GM23338 (cell line): ENCODE measurements at regions not wholly inside any gene's neighbourhood (a gene's known extent, or its start where the extent isn't known, plus 50 kb on each side); places are given as distances from the start of the nearest gene placed in this dataset.

Experiments
- ATAC-seq: fragments of 200-7000 bp; cut with Tn5 transposase; 3 replicates; pipeline ENCODE4 v1.9.1; 2020
- DNase-seq: peaks from one replicate; pipeline ENCODE4 v3.0.0-alpha.2; 2015; ENCODE audit warnings: low spot score
- H2AFZ ChIP-seq: fragments of 200-600 bp; sonication (generic); 2 replicates; pipeline ENCODE4 v1.8.0; 2016; ENCODE audit warnings: antibody characterized with exemption, mild to moderate bottlenecking, moderate library complexity
- H3F3A ChIP-seq: fragments of 200-600 bp; sonication (generic); replicated peaks from 2 replicates; pipeline ENCODE4 v1.8.0; 2017; ENCODE audit warnings: antibody characterized with exemption, mixed run types, low read depth
- H3K27ac ChIP-seq: fragments of 200-600 bp; sonication (generic); 2 replicates; pipeline ENCODE4 v1.6.1; 2016; ENCODE audit warnings: low read depth
- H3K27me3 ChIP-seq: fragments of 200-600 bp; sonication (generic); 2 replicates; pipeline ENCODE4 v1.8.0; 2016; ENCODE audit warnings: mild to moderate bottlenecking, mixed run types, moderate library complexity; ENCODE audit not compliant: insufficient read depth
- H3K36me3 ChIP-seq: fragments of 200-600 bp; sonication (generic); 2 replicates; pipeline ENCODE4 v1.8.0; 2016; ENCODE audit warnings: mild to moderate bottlenecking; ENCODE audit not compliant: insufficient read depth
- H3K4me1 ChIP-seq: fragments of 200-600 bp; sonication (generic); 2 replicates; pipeline ENCODE4 v1.8.0; 2016; ENCODE audit warnings: mild to moderate bottlenecking, moderate library complexity; ENCODE audit not compliant: insufficient read depth
- H3K4me2 ChIP-seq: fragments of 200-600 bp; sonication (generic); 2 replicates; pipeline ENCODE4 v1.7.1; 2017; ENCODE audit warnings: mixed run types
- H3K4me3 ChIP-seq: fragments of 200-600 bp; sonication (generic); 2 replicates; pipeline ENCODE4 v1.6.1; 2016; ENCODE audit warnings: mixed run types
- H3K79me2 ChIP-seq: fragments of 200-600 bp; sonication (generic); replicated peaks from 2 replicates; pipeline ENCODE4 v1.8.0; 2017; ENCODE audit warnings: mild to moderate bottlenecking; ENCODE audit not compliant: insufficient read depth
- H3K9me2 ChIP-seq: fragments of 200-600 bp; sonication (generic); 2 replicates; pipeline ENCODE4 v1.8.0; 2017; ENCODE audit not compliant: insufficient read depth
- H4K20me1 ChIP-seq: fragments of 200-600 bp; sonication (generic); replicated peaks from 2 replicates; pipeline ENCODE4 v1.8.0; 2017; ENCODE audit warnings: mild to moderate bottlenecking; ENCODE audit not compliant: insufficient read depth
- H3K27ac Mint-ChIP-seq: 2 replicates; pipeline ENCODE4 v1.8.0; 2020; ENCODE audit warnings: inconsistent platforms, mild to moderate bottlenecking, moderate library complexity, mixed read lengths
- H3K27me3 Mint-ChIP-seq: 3 replicates; pipeline ENCODE4 v1.8.0; 2022; ENCODE audit warnings: low read depth, mild to moderate bottlenecking, moderate library complexity, mixed read lengths, inconsistent platforms; ENCODE audit not compliant: insufficient read depth, poor library complexity
- H3K36me3 Mint-ChIP-seq: 3 replicates; pipeline ENCODE4 v1.8.0; 2021; ENCODE audit warnings: low read depth, mild to moderate bottlenecking, inconsistent platforms, moderate library complexity, mixed read lengths
- H3K4me1 Mint-ChIP-seq: 3 replicates; pipeline ENCODE4 v1.8.0; 2020; ENCODE audit warnings: mild to moderate bottlenecking, inconsistent platforms, mixed read lengths
- H3K4me3 Mint-ChIP-seq: 3 replicates; pipeline ENCODE4 v1.8.0; 2021; ENCODE audit warnings: moderate library complexity, mild to moderate bottlenecking, inconsistent platforms, mixed read lengths
- H3K9me3 Mint-ChIP-seq: 3 replicates; pipeline ENCODE4 v1.8.0; 2020; ENCODE audit warnings: moderate library complexity, mild to moderate bottlenecking, inconsistent platforms, mixed read lengths
- CREB1 ChIP-seq: fragments of 250-450 bp; sonication (Bioruptor Pico); IDR thresholded peaks from 2 replicates; pipeline ENCODE4 v1.5.0; 2020; ENCODE audit warnings: low read depth, mild to moderate bottlenecking, moderate library complexity
- CTCF ChIP-seq, 2 experiments: fragments of 200-600 bp in 1 of 2; sonication (generic) in 1 of 2; conservative IDR thresholded peaks; 2 replicates each; pipeline versions ENCODE4 v1.5.1 to v1.6.1; 2016 to 2017; ENCODE audit warnings: antibody characterized with exemption in 2 of 2, low read depth in 2 of 2, mild to moderate bottlenecking in 2 of 2, moderate library complexity in 1 of 2
- ETS1 ChIP-seq: IDR thresholded peaks from 2 replicates; pipeline ENCODE4 v1.6.1; 2016; ENCODE audit warnings: antibody characterized with exemption
- EZH2 ChIP-seq: fragments of 200-600 bp; sonication (generic); IDR thresholded peaks from one replicate; pipeline ENCODE4 v1.8.0; 2017; ENCODE audit warnings: antibody characterized with exemption, mild to moderate bottlenecking, low read depth; ENCODE audit not compliant: unreplicated experiment
- EZH2phosphoT487 ChIP-seq: fragments of 200-600 bp; sonication (generic); IDR thresholded peaks from one replicate; pipeline ENCODE4 v1.8.1; 2018; ENCODE audit warnings: antibody characterized with exemption; ENCODE audit not compliant: unreplicated experiment
- JUNB ChIP-seq: IDR thresholded peaks from one replicate; pipeline ENCODE4 v1.6.1; 2016; ENCODE audit warnings: antibody characterized with exemption; ENCODE audit not compliant: unreplicated experiment
- NANOG ChIP-seq: IDR thresholded peaks from 2 replicates; pipeline ENCODE4 v1.6.1; 2016; ENCODE audit warnings: antibody characterized with exemption, borderline replicate concordance
- POLR2AphosphoS5 ChIP-seq: IDR thresholded peaks from 2 replicates; pipeline ENCODE4 v1.6.1; 2016; ENCODE audit warnings: antibody characterized with exemption, low read depth
- REST ChIP-seq: IDR thresholded peaks from one replicate; pipeline ENCODE4 v1.6.1; 2018; ENCODE audit warnings: antibody characterized with exemption; ENCODE audit not compliant: unreplicated experiment
- STAT1 ChIP-seq: IDR thresholded peaks from one replicate; pipeline ENCODE4 v1.6.1; 2016; ENCODE audit warnings: antibody characterized with exemption; ENCODE audit not compliant: unreplicated experiment
- ZNF114 ChIP-seq: fragments of 250-450 bp; sonication (Bioruptor Pico); IDR thresholded peaks from 2 replicates; pipeline ENCODE4 v1.5.0; 2020; ENCODE audit warnings: mild to moderate bottlenecking, moderate library complexity
- ZNF331 ChIP-seq: fragments of 250-450 bp; sonication (Bioruptor Pico); IDR thresholded peaks from 2 replicates; pipeline ENCODE4 v1.5.0; 2020; ENCODE audit warnings: low read depth, mild to moderate bottlenecking, moderate library complexity
- ZNF462 ChIP-seq: fragments of 250-450 bp; sonication (Bioruptor Pico); IDR thresholded peaks from 2 replicates; pipeline ENCODE4 v1.5.0; 2020; ENCODE audit warnings: mild to moderate bottlenecking, moderate library complexity

DNA sequence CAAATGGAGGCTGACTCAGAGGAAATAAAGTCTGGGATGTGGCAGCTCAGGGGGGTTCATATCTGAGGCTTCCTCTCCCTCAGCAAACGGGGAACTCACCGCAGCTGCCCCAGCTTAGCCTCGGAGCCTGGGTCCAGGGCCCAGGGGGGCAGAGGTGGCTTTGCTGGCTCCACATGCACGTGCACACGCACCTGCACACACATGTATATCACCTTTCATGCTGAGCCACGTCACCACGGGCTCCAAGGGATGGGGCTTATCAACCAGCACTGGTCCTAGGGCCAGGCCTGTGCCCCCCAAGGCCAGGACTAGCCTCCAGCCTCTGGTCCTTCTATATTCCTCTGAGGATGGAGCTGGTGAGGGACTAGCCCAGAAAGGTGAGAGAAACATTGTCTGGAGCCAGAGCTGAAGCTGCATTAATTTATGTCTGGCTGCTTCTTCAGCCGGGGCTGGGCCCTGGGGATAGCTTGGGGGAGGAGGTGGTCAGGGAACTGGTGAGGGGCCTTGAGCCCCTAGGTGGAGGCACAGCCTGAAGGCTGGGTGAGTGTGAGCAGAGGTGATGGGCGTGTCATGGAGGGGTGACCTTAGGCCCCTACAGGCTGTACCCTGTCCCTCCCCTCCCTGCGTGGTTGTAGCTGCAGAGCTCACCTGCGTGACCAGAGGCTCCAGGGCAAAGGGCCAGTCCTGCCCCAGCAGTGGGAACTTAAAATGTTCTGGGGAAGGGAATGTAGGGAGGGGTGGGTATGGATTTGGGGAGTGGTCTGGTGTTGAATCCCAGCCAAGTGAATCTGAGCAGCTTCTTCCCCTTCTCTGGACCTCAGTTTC, 520.8 kb downstream of the PTPRU start:
- H3K27me3 Mint-ChIP-seq: peaks cover 6% of the 10 kb centered on the region

More for the DNA sequence above, 520.8 kb downstream of the PTPRU start:
- H3K4me3 ChIP-seq: no peak overlapping the region
- no peaks in the 10 kb centered on the region for H3K9me2 ChIP-seq
- H3K27ac Mint-ChIP-seq: no peak overlapping the region
- H3K4me1 Mint-ChIP-seq: no peaks in the 10 kb centered on the region
- DNase-seq: no peak
- H3K79me2 ChIP-seq: no peaks in the 10 kb centered on the region
- H3K4me3 Mint-ChIP-seq: no peak overlapping the region
- no peaks in the 10 kb centered on the region for H3K36me3 Mint-ChIP-seq
- H3K27me3 ChIP-seq: no peaks in the 10 kb centered on the region
- no peak overlapping the region for H3K4me2 ChIP-seq
- H3K36me3 ChIP-seq: no peaks in the 10 kb centered on the region
- no peaks in the 10 kb centered on the region for H3K4me1 ChIP-seq
- no peaks in the 10 kb centered on the region for H3F3A ChIP-seq
- no peak overlapping the region for H3K27ac ChIP-seq
- H2AFZ ChIP-seq: no peak overlapping the region
- H4K20me1 ChIP-seq: no peaks in the 10 kb centered on the region
- no peak for ATAC-seq
- no peaks in the 10 kb centered on the region; the same call in 2 of the 3 replicates for H3K9me3 Mint-ChIP-seq
- TF ChIP-seq EZH2phosphoT487: no peak
- TF ChIP-seq POLR2AphosphoS5: no peak
- no peak for TF ChIP-seq EZH2
- TF ChIP-seq REST: no peak
- TF ChIP-seq ZNF114: no peak
- TF ChIP-seq JUNB: no peak
- TF ChIP-seq NANOG: no peak
- TF ChIP-seq ZNF462 (CRISPR knock-in tag): no peak
- no peak for TF ChIP-seq STAT1
- no peak for TF ChIP-seq ETS1
- TF ChIP-seq CREB1 (CRISPR knock-in tag): no peak
- TF ChIP-seq ZNF331 (CRISPR knock-in tag): no peak
- no peak for TF ChIP-seq CTCF (conservative IDR thresholded peaks at IDR 0.05; ENCODE audit: low read depth in 2 of 2)
